ENCODE measurements at regions not wholly inside any gene's neighbourhood (a gene's known extent, or its start where the extent isn't known, plus 50 kb on each side); places are given as distances from the start of the nearest gene placed in this dataset.

DNA sequence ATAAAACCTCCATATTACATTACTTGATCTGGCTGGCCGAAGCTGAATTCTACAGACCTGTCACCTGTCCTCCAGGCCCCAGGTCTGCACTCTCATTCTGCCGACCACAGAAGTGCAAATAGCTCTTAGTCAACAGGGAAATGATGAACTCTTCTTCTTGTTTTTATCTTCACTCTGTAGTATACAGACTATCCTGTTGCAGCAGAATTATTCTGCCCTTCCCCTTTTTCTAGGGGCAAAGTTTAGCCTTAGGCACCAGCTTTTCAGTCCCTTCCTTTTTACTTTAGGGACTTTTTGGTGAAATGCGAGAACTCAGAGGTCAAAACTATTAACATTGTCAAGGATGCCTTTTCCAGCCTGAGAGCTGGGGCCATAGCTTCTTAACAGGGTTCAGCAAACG lies 229.6 kb upstream of the EGLN3 start:
- Histone ChIP-seq H3K4me1 (ENCODE audit: insufficient read depth) (no peaks in the 10 kb centered on the region), H3K9me3 (no peaks in the 10 kb centered on the region), H3K27me3 (no peaks in the 10 kb centered on the region), H3K4me3 (no peak overlapping the region), H3K36me3 (no peaks in the 10 kb centered on the region), H3K27ac (no peak overlapping the region)
- intact Hi-C loops (cut with DNase I), result no loop called here
- WGBS, 3 donors, result 51 to 64% (median 54%) methylated on average over 4 of the region's 4 CpGs
- no peak for TF ChIP-seq POLR2A (IDR thresholded peaks at IDR 0.05)
- TF ChIP-seq, protein P1, sequence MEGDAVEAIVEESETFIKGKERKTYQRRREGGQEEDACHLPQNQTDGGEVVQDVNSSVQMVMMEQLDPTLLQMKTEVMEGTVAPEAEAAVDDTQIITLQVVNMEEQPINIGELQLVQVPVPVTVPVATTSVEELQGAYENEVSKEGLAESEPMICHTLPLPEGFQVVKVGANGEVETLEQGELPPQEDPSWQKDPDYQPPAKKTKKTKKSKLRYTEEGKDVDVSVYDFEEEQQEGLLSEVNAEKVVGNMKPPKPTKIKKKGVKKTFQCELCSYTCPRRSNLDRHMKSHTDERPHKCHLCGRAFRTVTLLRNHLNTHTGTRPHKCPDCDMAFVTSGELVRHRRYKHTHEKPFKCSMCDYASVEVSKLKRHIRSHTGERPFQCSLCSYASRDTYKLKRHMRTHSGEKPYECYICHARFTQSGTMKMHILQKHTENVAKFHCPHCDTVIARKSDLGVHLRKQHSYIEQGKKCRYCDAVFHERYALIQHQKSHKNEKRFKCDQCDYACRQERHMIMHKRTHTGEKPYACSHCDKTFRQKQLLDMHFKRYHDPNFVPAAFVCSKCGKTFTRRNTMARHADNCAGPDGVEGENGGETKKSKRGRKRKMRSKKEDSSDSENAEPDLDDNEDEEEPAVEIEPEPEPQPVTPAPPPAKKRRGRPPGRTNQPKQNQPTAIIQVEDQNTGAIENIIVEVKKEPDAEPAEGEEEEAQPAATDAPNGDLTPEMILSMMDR (IDR thresholded peaks at IDR 0.05), result no peak
- no peak for TF ChIP-seq EP300 (IDR thresholded peaks at IDR 0.05)
- DNase-seq, result no peak

DNA sequence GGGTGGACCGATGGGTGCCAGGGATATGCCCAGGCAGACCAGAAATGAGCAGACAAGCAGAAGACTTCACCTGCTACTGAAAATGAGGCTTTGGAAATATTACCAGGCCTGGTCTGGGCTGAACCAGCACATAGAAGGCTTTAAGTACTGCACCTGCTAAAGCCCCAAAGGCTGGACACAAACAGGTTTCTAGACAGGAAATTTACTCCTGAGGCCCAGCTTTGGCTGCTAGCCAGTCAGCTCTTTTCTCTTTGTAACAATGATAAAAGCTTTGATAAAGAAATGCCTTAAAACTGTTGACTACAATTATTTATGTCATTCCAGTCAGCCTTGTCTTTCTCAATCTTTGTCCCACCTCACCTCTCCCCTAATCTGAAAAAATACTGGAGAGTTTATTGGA lies 228.9 kb upstream of the EGLN3 start:
- 90 to 100% (median 97%) methylated on average over 1 of the region's 1 CpG for WGBS, 3 donors
- intact Hi-C loops (cut with DNase I), result no loop called here
- TF ChIP-seq, protein P1 (IDR thresholded peaks at IDR 0.05), result no peak
- no peak for TF ChIP-seq POLR2A (IDR thresholded peaks at IDR 0.05)
- TF ChIP-seq EP300 (IDR thresholded peaks at IDR 0.05), result no peak
- Histone ChIP-seq H3K27ac (no peak overlapping the region), H3K9me3 (no peaks in the 10 kb centered on the region), H3K4me3 (no peak overlapping the region), H3K4me1 (ENCODE audit: insufficient read depth) (no peaks in the 10 kb centered on the region), H3K36me3 (no peaks in the 10 kb centered on the region), H3K27me3 (no peaks in the 10 kb centered on the region)
- DNase-seq, result no peak

DNA sequence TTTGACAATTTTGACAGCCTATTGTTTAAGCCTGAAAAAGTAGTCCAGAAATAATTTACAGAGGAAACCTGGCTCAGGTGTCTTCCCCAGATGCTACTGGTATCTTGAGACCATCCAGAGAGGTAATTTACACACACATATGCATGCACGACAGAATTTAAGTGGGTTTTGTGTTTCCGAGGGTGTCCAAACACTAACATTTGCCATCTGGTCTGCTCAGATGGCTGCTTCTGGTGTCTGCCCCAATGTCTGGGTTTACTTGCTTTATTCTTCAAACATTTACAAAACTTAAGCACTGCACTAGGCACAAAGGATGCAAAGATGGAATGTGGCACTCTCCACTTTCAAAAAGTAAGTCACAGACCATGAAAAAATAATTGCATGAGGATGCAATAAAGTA lies 226.6 kb upstream of the EGLN3 start:
- WGBS, 3 donors, result 58 to 76% (median 68%) methylated on average over 2 of the region's 2 CpGs
- Histone ChIP-seq H3K36me3 (no peaks in the 10 kb centered on the region), H3K9me3 (no peaks in the 10 kb centered on the region), H3K27me3 (no peaks in the 10 kb centered on the region), H3K4me1 (ENCODE audit: insufficient read depth) (no peaks in the 10 kb centered on the region), H3K27ac (no peak overlapping the region), H3K4me3 (no peak overlapping the region)
- DNase-seq, result no peak
- no peak for TF ChIP-seq EP300 (IDR thresholded peaks at IDR 0.05)
- TF ChIP-seq POLR2A (IDR thresholded peaks at IDR 0.05), result no peak
- TF ChIP-seq, protein P1 (IDR thresholded peaks at IDR 0.05), result no peak
- intact Hi-C loops (cut with DNase I), result no loop called here

DNA sequence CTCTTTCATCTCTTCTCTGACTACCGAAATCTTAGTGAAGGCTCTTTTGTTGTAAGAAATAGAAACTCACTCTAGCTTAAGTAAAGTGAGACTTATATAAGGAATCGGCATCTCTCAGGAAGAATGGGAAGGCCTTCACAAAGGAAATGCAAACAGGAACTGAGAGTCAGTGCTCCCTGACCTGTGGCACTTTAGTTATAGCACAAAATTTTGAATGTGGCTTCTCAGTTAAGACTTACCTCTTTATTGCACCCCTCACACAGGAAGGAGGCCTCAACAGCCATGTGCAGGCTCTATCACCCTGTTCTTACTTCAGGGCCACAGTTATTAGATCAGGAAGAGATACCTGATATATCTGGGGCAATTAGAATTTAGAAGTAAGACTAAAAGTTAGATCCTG lies 224.7 kb upstream of the EGLN3 start:
- no peak for DNase-seq
- no peaks in the 10 kb centered on the region for H3K27me3 ChIP-seq
- H3K4me3 ChIP-seq, result no peak overlapping the region
- no peaks in the 10 kb centered on the region for H3K9me3 ChIP-seq
- no peak overlapping the region for H3K27ac ChIP-seq
- H3K36me3 ChIP-seq, result no peaks in the 10 kb centered on the region
- intact Hi-C loops (cut with DNase I), result no loop called here
- no peaks in the 10 kb centered on the region for H3K4me1 ChIP-seq (ENCODE audit: insufficient read depth)
- WGBS, 3 donors, result 83 to 89% (median 84%) methylated on average over 2 of the region's 2 CpGs
- TF ChIP-seq EP300 (IDR thresholded peaks at IDR 0.05) (no peak), POLR2A (IDR thresholded peaks at IDR 0.05) (no peak)
- TF ChIP-seq, protein P1 (IDR thresholded peaks at IDR 0.05), result no peak

DNA sequence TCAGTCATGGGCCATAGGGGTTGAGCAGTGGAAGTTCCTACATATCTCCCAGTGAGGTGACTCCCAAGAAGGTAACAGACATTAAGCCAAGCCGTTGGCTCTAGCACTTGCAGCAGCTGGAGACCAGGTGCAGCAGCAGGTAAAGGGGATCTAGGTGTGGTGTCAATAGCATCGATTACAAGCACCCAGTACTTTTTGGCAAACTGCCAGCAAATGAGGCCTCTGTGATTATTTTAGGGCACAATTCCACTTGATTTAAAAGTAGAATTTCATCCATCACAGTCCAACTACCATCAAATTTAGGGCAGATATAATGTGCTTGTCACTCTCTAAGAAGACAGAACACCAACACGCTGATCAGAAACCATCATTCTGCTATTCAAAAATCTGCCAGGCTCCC lies 224.1 kb upstream of the EGLN3 start:
- no peaks in the 10 kb centered on the region for H3K4me1 ChIP-seq (ENCODE audit: insufficient read depth)
- no peaks in the 10 kb centered on the region for H3K36me3 ChIP-seq
- WGBS, 3 donors, result 80 to 88% (median 86%) methylated on average over 3 of the region's 3 CpGs
- no peaks in the 10 kb centered on the region for H3K27me3 ChIP-seq
- intact Hi-C loops (cut with DNase I), result no loop called here
- no peak overlapping the region for H3K27ac ChIP-seq
- no peaks in the 10 kb centered on the region for H3K9me3 ChIP-seq
- no peak for DNase-seq
- TF ChIP-seq EP300 (IDR thresholded peaks at IDR 0.05) (no peak), POLR2A (IDR thresholded peaks at IDR 0.05) (no peak)
- TF ChIP-seq, protein P1 (IDR thresholded peaks at IDR 0.05), result no peak
- no peak overlapping the region for H3K4me3 ChIP-seq
